AG09319 (cell line): ENCODE measurements at regions not wholly inside any gene's neighbourhood (a gene's known extent, or its start where the extent isn't known, plus 50 kb on each side); places are given as distances from the start of the nearest gene placed in this dataset.

Experiments
- DNase-seq: peaks from one replicate; pipeline ENCODE4 v3.0.0-alpha.2; 2010; ENCODE audit warnings: low read depth; ENCODE audit errors: extremely low read depth
- CTCF ChIP-seq: IDR thresholded peaks from 2 replicates; pipeline ENCODE4 v1.5.1; 2011; ENCODE audit warnings: low read depth, mild to moderate bottlenecking, inconsistent platforms, low read length, moderate library complexity

- TF ChIP-seq CTCF, result no peak
- no peak for DNase-seq
Observed at GRCh38 chr7:22651036-22651435, 76.0 kb upstream of the IL6 start.

DNA sequence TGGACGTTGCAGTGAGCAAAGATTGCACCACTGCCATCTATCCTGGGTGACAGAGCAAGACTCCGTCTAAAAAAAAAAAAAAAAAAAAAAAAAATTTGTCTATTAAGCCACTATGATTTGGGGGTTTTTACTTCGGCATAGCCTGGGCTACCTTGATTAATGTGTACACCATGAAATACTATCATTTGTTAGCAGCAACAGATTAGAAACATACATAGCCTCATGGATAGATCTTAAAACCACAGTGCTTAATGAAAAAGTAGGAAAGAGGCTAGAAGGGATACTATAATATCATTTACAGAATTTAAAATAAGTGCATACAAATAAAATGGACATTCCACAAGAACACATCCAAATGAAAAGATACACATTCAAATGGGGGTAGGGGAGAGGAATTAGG, 77.3 kb upstream of the IL6 start:
- DNase-seq, result no peak

GRCh38 chr7:22647451-22648257, 79.3 kb upstream of the IL6 start:
- TF ChIP-seq CTCF, result no peak
- DNase-seq, result no peak

More for the DNA sequence above, 77.3 kb upstream of the IL6 start:
- TF ChIP-seq CTCF, result no peak

DNA sequence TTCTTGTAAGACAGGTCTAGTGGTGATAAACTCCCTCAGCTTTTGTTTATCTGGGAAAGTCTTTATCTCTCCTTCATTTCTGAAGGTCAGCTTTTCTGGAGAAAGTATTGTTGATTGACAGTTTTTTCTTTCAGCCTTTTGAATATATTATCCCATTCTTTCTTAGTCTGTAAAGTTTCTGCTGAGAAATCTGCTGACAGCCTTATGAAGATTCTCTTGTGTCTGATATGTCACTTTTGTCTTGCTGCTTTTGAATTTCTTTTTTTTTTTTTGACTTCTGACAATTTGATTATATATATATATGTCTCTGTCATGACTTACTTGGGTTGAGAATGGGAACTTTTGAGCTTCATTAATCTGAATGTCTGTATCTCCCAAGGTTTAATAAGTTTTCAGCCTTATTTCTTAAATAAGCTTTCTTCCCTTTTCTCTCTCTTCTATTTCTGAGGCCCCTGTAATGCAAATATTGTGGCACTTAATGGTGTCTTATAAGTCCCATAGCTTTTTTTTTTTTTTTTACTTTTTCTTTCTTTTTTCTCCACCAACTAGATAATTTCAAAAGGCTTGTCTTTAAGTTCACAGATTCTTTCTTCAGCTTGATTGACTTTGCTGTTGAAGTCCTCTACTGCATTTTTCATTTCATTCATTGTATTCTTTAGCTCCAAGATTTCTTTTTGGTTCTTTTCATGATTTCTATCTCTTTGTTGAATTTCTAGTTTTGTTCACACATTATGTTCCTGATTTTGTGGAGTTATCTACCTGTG, 81.4 kb upstream of the IL6 start:
- TF ChIP-seq CTCF, result no peak
- no peak for DNase-seq

GRCh38 chr7:22642454-22642853, 84.5 kb upstream of the IL6 start:
- no peak for DNase-seq
- TF ChIP-seq CTCF, result no peak

GRCh38 chr7:22640269-22640668, 86.7 kb upstream of the IL6 start:
- DNase-seq, result no peak
- TF ChIP-seq CTCF, result no peak

GRCh38 chr7:22639396-22639795, 87.6 kb upstream of the IL6 start:
- no peak for TF ChIP-seq CTCF
- DNase-seq, result no peak
